ENCODE measurements at regions not wholly inside any gene's neighbourhood (a gene's known extent, or its start where the extent isn't known, plus 50 kb on each side); places are given as distances from the start of the nearest gene placed in this dataset.

DNA sequence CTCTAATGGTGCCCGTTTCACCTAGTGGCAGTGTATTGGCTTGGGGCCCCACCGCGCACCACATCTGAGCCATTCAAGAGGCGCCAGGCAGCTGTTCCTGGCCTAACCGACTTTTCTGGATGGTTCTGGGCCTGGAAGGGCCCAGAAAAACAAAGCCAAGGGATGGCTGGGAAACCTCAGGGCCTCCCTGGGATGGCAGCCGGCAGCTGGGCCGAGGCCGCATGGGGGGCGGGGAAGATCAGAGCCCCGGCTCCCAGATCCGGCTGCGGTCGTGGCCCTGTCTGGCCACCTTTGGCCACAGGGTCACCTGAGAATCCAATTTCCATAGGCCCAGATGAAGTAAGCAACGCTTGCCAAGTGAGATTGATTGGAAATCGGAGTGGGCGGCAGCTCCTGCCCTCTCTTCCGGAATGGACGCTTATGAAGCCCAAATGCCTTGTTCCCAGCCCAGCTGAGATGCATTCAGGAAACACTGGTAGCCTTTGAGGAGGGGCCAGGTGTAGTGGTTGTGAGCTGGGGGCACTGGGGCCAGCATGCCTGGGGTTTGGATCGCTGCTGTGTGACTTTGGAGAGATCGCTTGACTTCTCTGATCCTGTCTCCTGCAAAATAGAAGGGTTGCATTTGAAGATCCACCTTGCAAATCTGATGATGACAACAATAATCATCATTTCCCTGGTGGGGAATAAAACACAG is 163.8 kb upstream of the GSE1 start (continued):
- TF ChIP-seq, protein P1, sequence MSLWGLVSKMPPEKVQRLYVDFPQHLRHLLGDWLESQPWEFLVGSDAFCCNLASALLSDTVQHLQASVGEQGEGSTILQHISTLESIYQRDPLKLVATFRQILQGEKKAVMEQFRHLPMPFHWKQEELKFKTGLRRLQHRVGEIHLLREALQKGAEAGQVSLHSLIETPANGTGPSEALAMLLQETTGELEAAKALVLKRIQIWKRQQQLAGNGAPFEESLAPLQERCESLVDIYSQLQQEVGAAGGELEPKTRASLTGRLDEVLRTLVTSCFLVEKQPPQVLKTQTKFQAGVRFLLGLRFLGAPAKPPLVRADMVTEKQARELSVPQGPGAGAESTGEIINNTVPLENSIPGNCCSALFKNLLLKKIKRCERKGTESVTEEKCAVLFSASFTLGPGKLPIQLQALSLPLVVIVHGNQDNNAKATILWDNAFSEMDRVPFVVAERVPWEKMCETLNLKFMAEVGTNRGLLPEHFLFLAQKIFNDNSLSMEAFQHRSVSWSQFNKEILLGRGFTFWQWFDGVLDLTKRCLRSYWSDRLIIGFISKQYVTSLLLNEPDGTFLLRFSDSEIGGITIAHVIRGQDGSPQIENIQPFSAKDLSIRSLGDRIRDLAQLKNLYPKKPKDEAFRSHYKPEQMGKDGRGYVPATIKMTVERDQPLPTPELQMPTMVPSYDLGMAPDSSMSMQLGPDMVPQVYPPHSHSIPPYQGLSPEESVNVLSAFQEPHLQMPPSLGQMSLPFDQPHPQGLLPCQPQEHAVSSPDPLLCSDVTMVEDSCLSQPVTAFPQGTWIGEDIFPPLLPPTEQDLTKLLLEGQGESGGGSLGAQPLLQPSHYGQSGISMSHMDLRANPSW (CRISPR knock-in tag; IDR thresholded peaks at IDR 0.05; ENCODE audit: borderline replicate concordance) = peak; percentile 91; the same call in 1 of the 2 replicates
- peak; percentile 74; the same call in 1 of the 2 replicates for TF ChIP-seq ZNF709 (CRISPR knock-in tag; IDR thresholded peaks at IDR 0.05)
- TF ChIP-seq HDAC2 (CRISPR knock-in tag; IDR thresholded peaks at IDR 0.05) = no peak
- no peak for TF ChIP-seq NFIB (CRISPR knock-in tag; IDR thresholded peaks at IDR 0.05; ENCODE audit: borderline replicate concordance)
- no peak for TF ChIP-seq SMC3 (IDR thresholded peaks at IDR 0.05; ENCODE audit: low read length)
- no peak for TF ChIP-seq MED1 (CRISPR knock-in tag; IDR thresholded peaks at IDR 0.05)
- peak; percentile 42; the same call in 1 of the 2 replicates for TF ChIP-seq SIN3A (IDR thresholded peaks at IDR 0.05; ENCODE audit: borderline replicate concordance, low read depth, low read length)
- no peak for TF ChIP-seq DBP (CRISPR knock-in tag; IDR thresholded peaks at IDR 0.05; ENCODE audit: not compliant biosample characterization)
- peak; percentile 4; the same call in 1 of the 2 replicates for TF ChIP-seq ARID5B (CRISPR knock-in tag; IDR thresholded peaks at IDR 0.05)
- TF ChIP-seq GPN1 (CRISPR knock-in tag; IDR thresholded peaks at IDR 0.05; ENCODE audit: borderline replicate concordance) = no peak
- peak; percentile 55 for TF ChIP-seq SP5 (CRISPR knock-in tag; IDR thresholded peaks at IDR 0.05; ENCODE audit: borderline replicate concordance, low read depth)
- TF ChIP-seq HOXA7 (CRISPR knock-in tag; IDR thresholded peaks at IDR 0.05) = no peak
- TF ChIP-seq, protein P2, sequence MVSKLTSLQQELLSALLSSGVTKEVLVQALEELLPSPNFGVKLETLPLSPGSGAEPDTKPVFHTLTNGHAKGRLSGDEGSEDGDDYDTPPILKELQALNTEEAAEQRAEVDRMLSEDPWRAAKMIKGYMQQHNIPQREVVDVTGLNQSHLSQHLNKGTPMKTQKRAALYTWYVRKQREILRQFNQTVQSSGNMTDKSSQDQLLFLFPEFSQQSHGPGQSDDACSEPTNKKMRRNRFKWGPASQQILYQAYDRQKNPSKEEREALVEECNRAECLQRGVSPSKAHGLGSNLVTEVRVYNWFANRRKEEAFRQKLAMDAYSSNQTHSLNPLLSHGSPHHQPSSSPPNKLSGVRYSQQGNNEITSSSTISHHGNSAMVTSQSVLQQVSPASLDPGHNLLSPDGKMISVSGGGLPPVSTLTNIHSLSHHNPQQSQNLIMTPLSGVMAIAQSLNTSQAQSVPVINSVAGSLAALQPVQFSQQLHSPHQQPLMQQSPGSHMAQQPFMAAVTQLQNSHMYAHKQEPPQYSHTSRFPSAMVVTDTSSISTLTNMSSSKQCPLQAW (CRISPR knock-in tag; IDR thresholded peaks at IDR 0.05) = 0 out of 2 replicates have a peak, but pooled peaks have one; percentile 53
- no peak for TF ChIP-seq ZNF615 (CRISPR knock-in tag; IDR thresholded peaks at IDR 0.05; ENCODE audit: borderline replicate concordance)
- TF ChIP-seq PAXIP1 (CRISPR knock-in tag; conservative IDR thresholded peaks at IDR 0.05) = peak; percentile 65; the same call in 1 of the 2 replicates
- TF ChIP-seq ZNF619 (CRISPR knock-in tag; IDR thresholded peaks at IDR 0.05) = 0 out of 2 replicates have a peak, but pooled peaks have one; percentile 50
